Fibroblast of villous mesenchyme (primary cell): ENCODE measurements at regions not wholly inside any gene's neighbourhood (a gene's known extent, or its start where the extent isn't known, plus 50 kb on each side); places are given as distances from the start of the nearest gene placed in this dataset.

Source experiments
- DNase-seq: peaks from one replicate; pipeline ENCODE4 v3.0.0-alpha.2; 2010; ENCODE audit warnings: low read depth
- H3K4me3 ChIP-seq: 2 replicates; pipeline ENCODE4 v1.5.1; 2011; ENCODE audit warnings: low read depth, mild to moderate bottlenecking, low read length
- TF ChIP-seq, protein P1 (sequence below): IDR thresholded peaks from 2 replicates; pipeline ENCODE4 v1.5.1; 2012; ENCODE audit warnings: low read depth, mild to moderate bottlenecking, low read length; ENCODE audit not compliant: insufficient read depth

DNA sequence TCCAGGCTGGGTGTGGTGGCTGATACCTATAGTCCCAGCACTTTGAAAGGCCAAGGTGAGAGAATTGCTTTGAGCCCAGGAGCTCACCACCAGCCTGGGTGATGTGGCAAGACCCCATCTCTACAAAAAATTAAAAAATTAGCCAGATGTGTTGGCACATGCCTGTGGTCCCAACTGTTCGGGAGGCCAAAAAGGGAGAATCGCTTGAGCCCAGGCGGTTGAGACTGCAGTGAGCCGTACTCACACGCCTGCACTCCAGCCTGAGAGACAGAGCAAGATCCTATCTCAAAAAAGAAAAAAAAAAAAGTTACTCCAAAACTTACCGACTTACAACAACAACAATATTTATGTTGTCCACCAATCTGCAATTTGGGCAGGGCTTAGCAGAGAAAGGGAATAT, 178.0 kb upstream of the FN1 start:
- no peak overlapping the region for H3K4me3 ChIP-seq
- no peak for DNase-seq
- TF ChIP-seq, protein P1, sequence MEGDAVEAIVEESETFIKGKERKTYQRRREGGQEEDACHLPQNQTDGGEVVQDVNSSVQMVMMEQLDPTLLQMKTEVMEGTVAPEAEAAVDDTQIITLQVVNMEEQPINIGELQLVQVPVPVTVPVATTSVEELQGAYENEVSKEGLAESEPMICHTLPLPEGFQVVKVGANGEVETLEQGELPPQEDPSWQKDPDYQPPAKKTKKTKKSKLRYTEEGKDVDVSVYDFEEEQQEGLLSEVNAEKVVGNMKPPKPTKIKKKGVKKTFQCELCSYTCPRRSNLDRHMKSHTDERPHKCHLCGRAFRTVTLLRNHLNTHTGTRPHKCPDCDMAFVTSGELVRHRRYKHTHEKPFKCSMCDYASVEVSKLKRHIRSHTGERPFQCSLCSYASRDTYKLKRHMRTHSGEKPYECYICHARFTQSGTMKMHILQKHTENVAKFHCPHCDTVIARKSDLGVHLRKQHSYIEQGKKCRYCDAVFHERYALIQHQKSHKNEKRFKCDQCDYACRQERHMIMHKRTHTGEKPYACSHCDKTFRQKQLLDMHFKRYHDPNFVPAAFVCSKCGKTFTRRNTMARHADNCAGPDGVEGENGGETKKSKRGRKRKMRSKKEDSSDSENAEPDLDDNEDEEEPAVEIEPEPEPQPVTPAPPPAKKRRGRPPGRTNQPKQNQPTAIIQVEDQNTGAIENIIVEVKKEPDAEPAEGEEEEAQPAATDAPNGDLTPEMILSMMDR = no peak

DNA sequence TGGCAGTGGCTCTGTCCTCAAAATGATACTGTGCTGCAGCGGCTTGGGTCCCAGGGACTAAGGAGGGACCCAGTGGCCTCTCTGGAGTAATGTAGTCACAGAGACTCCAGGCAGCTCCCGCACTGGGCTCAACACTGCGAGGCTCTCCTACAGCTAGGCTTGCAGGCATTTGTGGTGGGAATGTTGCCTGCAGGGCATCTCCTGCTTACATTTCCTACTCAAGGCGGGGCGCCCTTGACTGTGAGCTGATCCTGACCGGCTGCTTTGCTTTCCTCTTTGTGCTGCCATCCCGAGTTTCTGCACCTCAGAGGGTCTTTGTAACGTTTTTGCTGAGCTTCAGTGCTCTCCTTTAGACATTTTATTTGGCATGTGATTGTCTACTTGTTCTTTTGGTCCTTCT, 177.4 kb upstream of the FN1 start:
- TF ChIP-seq, protein P1 = no peak
- DNase-seq = peak; percentile 48
- H3K4me3 ChIP-seq = no peak overlapping the region

DNA sequence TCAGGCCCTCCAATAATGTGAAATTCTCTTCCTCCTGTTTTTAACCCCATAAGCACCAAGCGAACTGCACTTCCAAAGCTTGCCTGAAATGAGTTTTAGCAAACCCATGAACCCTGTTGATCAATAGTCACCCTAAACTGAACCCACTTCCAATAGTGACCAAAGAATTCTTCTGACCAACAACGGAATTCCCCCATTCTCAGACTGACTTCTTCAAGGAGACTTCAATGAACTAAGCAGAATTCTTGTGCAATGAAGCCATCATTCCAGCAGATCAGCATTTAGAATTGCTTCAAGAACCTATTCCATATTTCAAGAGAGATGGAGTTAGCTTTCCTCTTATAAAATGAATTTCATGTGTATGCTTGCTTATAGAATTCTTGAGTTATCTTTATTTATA, 176.9 kb upstream of the FN1 start:
- DNase-seq = peak; percentile 26
- H3K4me3 ChIP-seq = no peak overlapping the region
- TF ChIP-seq, protein P1 = no peak

DNA sequence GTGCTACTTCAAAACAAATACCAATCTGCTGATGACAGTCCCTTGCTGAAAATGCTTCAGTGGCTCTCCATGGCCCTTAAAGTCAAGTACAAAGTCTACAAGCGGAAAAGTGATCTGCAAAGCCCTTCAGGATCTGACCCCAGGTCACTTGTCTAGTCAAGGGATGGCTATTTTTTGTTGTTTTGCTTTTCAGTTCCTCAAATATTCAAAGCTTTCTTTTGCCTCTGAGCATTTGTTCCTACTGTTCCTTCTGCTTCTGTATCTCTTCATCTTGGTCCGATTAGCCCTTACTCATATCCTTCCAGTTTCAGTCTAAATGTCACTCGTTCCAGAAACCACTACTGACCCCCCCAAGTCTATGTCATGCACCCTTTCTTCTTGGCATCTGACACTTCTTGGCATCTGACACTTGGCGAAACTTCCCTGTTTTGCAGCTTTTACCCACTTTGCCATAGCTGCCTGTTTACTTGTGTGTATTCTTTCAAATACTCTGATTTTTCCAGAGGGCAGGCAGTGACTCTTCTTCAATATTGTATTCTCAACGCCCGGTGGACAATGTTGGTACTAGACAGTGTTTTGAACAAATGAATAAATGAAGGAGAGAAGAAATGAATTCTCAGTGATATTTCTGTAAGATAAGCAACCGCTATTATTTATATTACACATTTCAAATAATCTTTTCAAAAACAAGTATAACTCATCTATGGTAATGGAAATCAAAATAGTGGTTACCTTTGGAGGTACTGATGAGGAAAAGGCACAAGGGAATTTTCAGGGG, 175.9 kb upstream of the FN1 start:
- TF ChIP-seq, protein P1 = no peak
- peak; percentile 5 for DNase-seq
- H3K4me3 ChIP-seq = no peak overlapping the region

DNA sequence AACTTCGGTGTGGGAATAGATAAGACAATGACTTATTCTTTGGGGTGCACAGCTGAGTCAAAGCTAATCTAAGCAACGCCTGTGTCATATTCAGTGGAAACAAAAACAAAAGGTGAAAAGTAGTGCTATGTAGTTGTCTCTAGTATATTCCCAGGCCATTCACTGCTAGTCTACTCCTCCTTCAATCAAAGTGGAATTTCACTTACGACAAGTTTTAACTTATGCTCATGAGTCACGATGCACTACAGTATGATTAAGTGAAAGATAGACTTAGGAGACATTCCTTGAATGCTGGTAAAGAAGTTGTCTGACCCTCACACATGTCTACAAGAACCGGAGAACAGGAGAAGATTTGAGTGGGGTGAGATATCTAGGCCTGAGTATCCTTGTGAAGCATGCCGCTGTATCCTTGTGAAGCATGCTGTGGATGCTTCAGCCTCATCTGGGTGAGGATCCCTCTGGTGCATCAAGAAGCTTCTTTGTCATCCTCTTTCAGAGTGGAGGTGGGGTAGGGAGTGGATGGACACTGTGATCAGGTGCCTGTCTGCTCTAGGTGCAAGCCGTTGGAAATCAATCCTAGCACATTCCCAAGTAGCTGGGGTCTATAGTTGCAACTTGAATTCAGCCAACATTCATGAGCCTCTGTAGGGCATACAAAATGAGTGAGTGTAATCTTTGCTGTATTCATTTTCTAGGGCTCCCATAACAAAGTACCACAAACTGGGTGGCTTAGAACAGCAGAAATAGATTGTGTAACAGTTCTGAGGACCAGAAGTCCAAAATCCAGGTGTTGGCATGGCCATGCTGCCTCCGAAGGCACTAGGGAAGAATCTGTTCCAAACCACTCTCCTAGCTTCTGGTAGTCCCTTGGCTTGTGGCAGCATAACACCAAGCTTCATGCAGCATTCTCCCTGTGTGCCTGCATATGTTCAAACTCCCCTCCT, 173.5 kb upstream of the FN1 start:
- H3K4me3 ChIP-seq = no peak overlapping the region
- TF ChIP-seq, protein P1 = no peak
- no peak for DNase-seq

DNA sequence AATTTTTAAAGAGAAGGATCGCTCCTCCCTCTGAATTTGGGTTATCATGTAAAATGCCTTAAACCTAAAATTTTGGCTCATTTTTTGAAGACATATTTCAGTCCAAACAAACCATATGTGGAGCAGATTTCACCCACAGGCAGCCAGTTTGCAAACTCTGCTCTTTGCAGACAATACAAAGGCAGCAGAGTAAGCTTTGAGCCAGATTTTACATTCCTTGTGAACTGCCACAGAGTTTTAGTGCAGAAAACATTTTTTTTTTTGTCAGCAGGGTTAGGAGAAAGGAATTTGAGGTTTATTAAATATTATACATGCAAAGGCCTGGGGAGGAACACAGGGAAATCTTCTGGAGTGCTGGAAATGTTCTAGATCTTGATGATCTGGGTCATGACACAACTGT, 171.9 kb upstream of the FN1 start:
- no peak for DNase-seq
- H3K4me3 ChIP-seq = no peak overlapping the region
- TF ChIP-seq, protein P1 = no peak
